Thyroid gland (tissue), 4 donors: ENCODE measurements at regions not wholly inside any gene's neighbourhood (a gene's known extent, or its start where the extent isn't known, plus 50 kb on each side); places are given as distances from the start of the nearest gene placed in this dataset.

Experiments used
- POLR2A ChIP-seq, 2 donors: fragments of 450-650 bp; IDR thresholded peaks; one replicate each; pipeline ENCODE4 v1.6.1; 2017; ENCODE audit warnings: antibody characterized with exemption in 2 of 2, mild to moderate bottlenecking in 2 of 2, moderate library complexity in 1 of 2
- TF ChIP-seq, protein P1 (sequence below), 6 experiments: fragments of 200-600 bp in 3 of 6; fragments of 450-650 bp in 3 of 6; sonication (generic) in 3 of 6; IDR thresholded peaks; one replicate each; pipeline ENCODE4 v1.5.1; 2016 to 2019; ENCODE audit warnings: antibody characterized with exemption in 6 of 6, mild to moderate bottlenecking in 2 of 6, inconsistent platforms in 1 of 6, moderate library complexity in 1 of 6

DNA sequence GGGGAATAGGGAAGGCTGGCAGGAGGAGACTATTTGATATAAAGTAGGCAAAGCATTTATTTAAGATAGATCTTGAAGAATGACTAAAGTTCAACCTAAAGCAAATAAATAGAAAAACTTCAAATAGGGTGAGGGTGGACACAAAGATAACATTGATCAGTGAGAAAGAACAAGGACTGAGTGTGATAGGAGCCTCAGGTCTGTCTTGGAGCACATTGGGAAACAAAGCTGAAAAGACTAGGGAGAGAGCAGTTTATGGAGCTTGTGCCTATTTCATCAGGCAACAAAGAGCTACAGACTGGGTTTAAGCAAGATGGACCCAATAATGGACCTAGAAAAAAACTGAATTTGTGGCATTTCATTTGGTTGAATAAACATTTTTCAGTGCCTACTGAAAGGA, 425.6 kb downstream of the SMARCA1 start:
- TF ChIP-seq, protein P1, sequence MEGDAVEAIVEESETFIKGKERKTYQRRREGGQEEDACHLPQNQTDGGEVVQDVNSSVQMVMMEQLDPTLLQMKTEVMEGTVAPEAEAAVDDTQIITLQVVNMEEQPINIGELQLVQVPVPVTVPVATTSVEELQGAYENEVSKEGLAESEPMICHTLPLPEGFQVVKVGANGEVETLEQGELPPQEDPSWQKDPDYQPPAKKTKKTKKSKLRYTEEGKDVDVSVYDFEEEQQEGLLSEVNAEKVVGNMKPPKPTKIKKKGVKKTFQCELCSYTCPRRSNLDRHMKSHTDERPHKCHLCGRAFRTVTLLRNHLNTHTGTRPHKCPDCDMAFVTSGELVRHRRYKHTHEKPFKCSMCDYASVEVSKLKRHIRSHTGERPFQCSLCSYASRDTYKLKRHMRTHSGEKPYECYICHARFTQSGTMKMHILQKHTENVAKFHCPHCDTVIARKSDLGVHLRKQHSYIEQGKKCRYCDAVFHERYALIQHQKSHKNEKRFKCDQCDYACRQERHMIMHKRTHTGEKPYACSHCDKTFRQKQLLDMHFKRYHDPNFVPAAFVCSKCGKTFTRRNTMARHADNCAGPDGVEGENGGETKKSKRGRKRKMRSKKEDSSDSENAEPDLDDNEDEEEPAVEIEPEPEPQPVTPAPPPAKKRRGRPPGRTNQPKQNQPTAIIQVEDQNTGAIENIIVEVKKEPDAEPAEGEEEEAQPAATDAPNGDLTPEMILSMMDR (IDR thresholded peaks at IDR 0.05) = no peak
- TF ChIP-seq POLR2A (IDR thresholded peaks at IDR 0.05) = no peak
